GM12878 (cell line): ENCODE measurements at regions not wholly inside any gene's neighbourhood (a gene's known extent, or its start where the extent isn't known, plus 50 kb on each side); places are given as distances from the start of the nearest gene placed in this dataset.

Experiments
- ATAC-seq: fragments of 200-7000 bp; cut with Tn5 transposase; 3 replicates; pipeline ENCODE4 v1.9.1; 2020; ENCODE audit warnings: mild to moderate bottlenecking, moderate library complexity
- BruUV-seq: library from RNA; stranded (reverse); fragments of 400-500 nt; replicated peaks from 2 replicates; lab custom pipeline; 2021; lab: Mats Ljungman, UMichigan
- CTCF ChIA-PET: fragments of 300-600 bp; sonication (Branson Sonifier 250); formaldehyde crosslinking; extraction: SDS; loops from one replicate; lab custom pipeline; 2021; ENCODE audit warnings: inconsistent platforms; lab: Yijun Ruan, JAX
- POLR2A ChIA-PET: fragments of 350-600 bp; formaldehyde crosslinking; extraction: SDS; loops from one replicate; lab custom pipeline; 2021; ENCODE audit warnings: inconsistent platforms; lab: Charles Lee
- RAD21 ChIA-PET: fragments of 300-600 bp; sonication (Branson Sonifier 250); formaldehyde crosslinking; loops from one replicate; lab custom pipeline; 2023; ENCODE audit warnings: antibody characterized with exemption; ENCODE audit not compliant: unreplicated experiment; lab: Charles Lee
- SMC1A ChIA-PET: fragments of 300-600 bp; sonication (Branson Sonifier 250); formaldehyde crosslinking; loops from one replicate; lab custom pipeline; 2023; ENCODE audit not compliant: unreplicated experiment, uncharacterized antibody; lab: Charles Lee
- DNase-seq: peaks from one replicate; pipeline ENCODE4 v3.0.0-alpha.2; 2011; ENCODE audit warnings: low read depth, low spot score
- FAIRE-seq: peaks from 3 replicates; lab custom pipeline; 2011; peaks lifted over from hg19 to GRCh38; lab: Jason Lieb, UNC
- H2AFZ ChIP-seq: 2 replicates; pipeline ENCODE4 v1.6.0; 2011; ENCODE audit warnings: low read depth, low read length, control low read depth; ENCODE audit not compliant: control insufficient read depth
- H3K27ac ChIP-seq: 2 replicates; pipeline ENCODE4 v1.5.1; 2011; ENCODE audit warnings: control low read depth; ENCODE audit not compliant: control insufficient read depth, insufficient read depth
- H3K27me3 ChIP-seq, 2 experiments: replicated peaks in 1 of 2; 2 replicates each; pipeline versions ENCODE4 v1.6.0 to v1.6.1; 2011; ENCODE audit warnings: low read length in 1 of 2; ENCODE audit not compliant: control insufficient read depth in 2 of 2, insufficient read depth in 2 of 2
- H3K36me3 ChIP-seq, 2 experiments: 2 replicates each; pipeline ENCODE4 v1.5.1; 2011; ENCODE audit warnings: low read length in 1 of 2; ENCODE audit not compliant: control insufficient read depth in 2 of 2, insufficient read depth in 2 of 2
- H3K4me1 ChIP-seq: 2 replicates; pipeline ENCODE4 v1.6.1; 2011; ENCODE audit warnings: mild to moderate bottlenecking, low read length, moderate library complexity, mixed read lengths; ENCODE audit not compliant: control insufficient read depth, insufficient read depth
- H3K4me2 ChIP-seq: 2 replicates; pipeline ENCODE4 v1.6.0; 2011; ENCODE audit warnings: control low read depth; ENCODE audit not compliant: control insufficient read depth, insufficient read depth
- H3K4me3 ChIP-seq: fragments of 200-600 bp; sonication (generic); 2 replicates; pipeline ENCODE4 v1.5.1; 2016
- H3K79me2 ChIP-seq: 2 replicates; pipeline ENCODE4 v1.6.0; 2011; ENCODE audit warnings: low read length; ENCODE audit not compliant: control insufficient read depth, insufficient read depth
- H3K9ac ChIP-seq: 2 replicates; pipeline ENCODE4 v1.8.0; 2011; ENCODE audit warnings: low read length, control low read depth, mixed read lengths; ENCODE audit not compliant: control insufficient read depth, insufficient read depth
- H3K9me3 ChIP-seq: replicated peaks from 3 replicates; pipeline ENCODE4 v1.5.1; 2011; ENCODE audit warnings: mild to moderate bottlenecking, low read length; ENCODE audit not compliant: control insufficient read depth, insufficient read depth
- H4K20me1 ChIP-seq: 2 replicates; pipeline ENCODE4 v1.6.0; 2011; ENCODE audit not compliant: control insufficient read depth, insufficient read depth
- EED ChIP-seq: sonication (generic); IDR thresholded peaks from 2 replicates; pipeline ENCODE4 v1.6.1; 2016; ENCODE audit warnings: antibody characterized with exemption, low read depth
- FOXK2 ChIP-seq: fragments of 450-650 bp; IDR thresholded peaks from 2 replicates; pipeline ENCODE4 v1.6.1; 2017; ENCODE audit warnings: mild to moderate bottlenecking, moderate library complexity
- HDAC2 ChIP-seq: fragments of 200-600 bp; sonication (generic); IDR thresholded peaks from 2 replicates; pipeline ENCODE4 v1.6.1; 2017
- IKZF1 ChIP-seq: fragments of 450-650 bp; conservative IDR thresholded peaks from 2 replicates; pipeline ENCODE4 v1.6.1; 2017; ENCODE audit warnings: antibody characterized with exemption, mild to moderate bottlenecking
- LARP7 ChIP-seq: fragments of 450-650 bp; IDR thresholded peaks from 2 replicates; pipeline ENCODE4 v1.6.1; 2017; ENCODE audit warnings: mild to moderate bottlenecking
- MTA2 ChIP-seq: fragments of 450-650 bp; IDR thresholded peaks from 2 replicates; pipeline ENCODE4 v1.6.1; 2016; ENCODE audit warnings: low read depth, mild to moderate bottlenecking, moderate library complexity
- MXI1 ChIP-seq: fragments of 150-350 bp; IDR thresholded peaks from 2 replicates; pipeline ENCODE4 v1.6.1; 2011; ENCODE audit warnings: low read depth, mild to moderate bottlenecking, inconsistent platforms, low read length, improper control_type of control experiment
- NFIC ChIP-seq: IDR thresholded peaks from 2 replicates; pipeline ENCODE4 v1.6.1; 2012; ENCODE audit warnings: low read depth, mild to moderate bottlenecking, inconsistent platforms, low read length, moderate library complexity
- POLR2AphosphoS2 ChIP-seq: IDR thresholded peaks from 2 replicates; pipeline ENCODE4 v1.6.1; 2011; ENCODE audit warnings: low read depth, mild to moderate bottlenecking, low read length, improper control_type of control experiment, moderate library complexity
- RCOR1 ChIP-seq: conservative IDR thresholded peaks from 2 replicates; pipeline ENCODE4 v1.6.1; 2012; ENCODE audit warnings: low read depth, low read length, improper control_type of control experiment
- SMARCA5 ChIP-seq: fragments of 450-650 bp; IDR thresholded peaks from 2 replicates; pipeline ENCODE4 v1.6.1; 2017; ENCODE audit warnings: mild to moderate bottlenecking
- SP1 ChIP-seq: IDR thresholded peaks from one replicate; pipeline ENCODE4 v1.6.1; 2011; ENCODE audit warnings: low read depth, low read length
- SREBF2 ChIP-seq: IDR thresholded peaks from 2 replicates; pipeline ENCODE4 v1.6.1; 2012; ENCODE audit warnings: mild to moderate bottlenecking, low read length
- STAT1 ChIP-seq: fragments of 450-650 bp; conservative IDR thresholded peaks from 2 replicates; pipeline ENCODE4 v1.6.1; 2014; ENCODE audit warnings: antibody characterized with exemption, mild to moderate bottlenecking
- YY1 ChIP-seq: IDR thresholded peaks from 2 replicates; pipeline ENCODE4 v1.6.1; 2011; ENCODE audit warnings: low read depth, mild to moderate bottlenecking, low read length
- ZSCAN29 ChIP-seq: fragments of 450-650 bp; IDR thresholded peaks from 2 replicates; pipeline ENCODE4 v1.6.1; 2017; ENCODE audit warnings: mild to moderate bottlenecking, moderate library complexity
- WGBS: methylation state at CpG from one replicate; pipeline ENCODE4 v1.1.6; 2016; ENCODE audit warnings: low lambda C conversion rate; ENCODE audit not compliant: insufficient replicate concordance, insufficient coverage; ENCODE audit errors: missing lambda C conversion rate; 5-methylcytosine and 5-hydroxymethylcytosine counted together
- in situ Hi-C: fragments of 300-500 bp; cut with MboI; formaldehyde crosslinking; loops from 9 replicates; pipeline ENCODE4 v1.14.3; 2018; ENCODE audit warnings: mixed read lengths
- intact Hi-C: fragments of 100-400 bp; cut with micrococcal nuclease; formaldehyde crosslinking; loops from one replicate; pipeline ENCODE4 v1.14.2; 2022; ENCODE audit not compliant: unreplicated experiment
- TF ChIP-seq, protein P1 (sequence below): fragments of 450-650 bp; IDR thresholded peaks from 2 replicates; pipeline ENCODE4 v1.6.1; 2017; ENCODE audit warnings: antibody characterized with exemption, mild to moderate bottlenecking, moderate library complexity
- TF ChIP-seq, protein P2 (sequence below): IDR thresholded peaks from 2 replicates; pipeline ENCODE4 v1.6.1; 2012; ENCODE audit warnings: low read depth, low read length, improper control_type of control experiment
- TF ChIP-seq, protein P3 (sequence below): IDR thresholded peaks from 2 replicates; pipeline ENCODE4 v1.6.1; 2011; ENCODE audit warnings: borderline replicate concordance, low read depth, mild to moderate bottlenecking, moderate library complexity, low read length; ENCODE audit not compliant: insufficient read depth, poor library complexity, severe bottlenecking
- TF ChIP-seq, protein P4 (sequence below): fragments of 450-650 bp; IDR thresholded peaks from 2 replicates; pipeline ENCODE4 v1.6.1; 2016; ENCODE audit warnings: mild to moderate bottlenecking

DNA sequence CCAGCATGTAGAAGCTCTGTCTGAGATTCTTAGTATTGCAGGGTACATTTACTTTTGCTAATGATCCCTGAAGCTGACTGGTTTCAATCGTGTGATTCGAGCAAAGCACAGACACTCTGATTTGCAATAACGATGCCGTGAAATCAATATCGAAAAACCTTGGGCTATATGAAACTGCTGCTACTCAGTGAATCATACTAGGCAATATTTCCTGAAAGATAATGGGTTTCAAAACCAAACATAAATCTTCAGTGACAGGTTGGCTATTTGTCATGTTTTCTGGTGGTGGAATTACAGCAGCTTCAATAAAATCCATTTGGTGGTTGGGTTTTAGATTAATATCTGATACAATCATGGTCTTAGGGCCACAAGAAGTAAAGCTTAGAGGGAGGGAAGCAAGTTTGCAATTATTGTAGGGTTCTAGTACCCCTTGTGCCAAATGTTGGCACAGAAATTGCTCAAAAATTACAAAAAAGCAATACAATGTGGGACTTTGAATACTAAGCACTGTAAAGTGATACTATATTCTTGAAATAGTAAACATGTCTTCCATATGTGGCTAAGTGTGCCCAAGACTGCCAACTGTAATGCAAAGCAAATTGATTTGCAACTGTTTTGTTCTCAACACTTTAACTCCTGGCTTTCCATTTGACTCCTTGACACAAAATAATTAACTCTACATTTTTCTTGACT is 112.4 kb upstream of the JAZF1 start:
- Histone ChIP-seq H3K9ac (no peak overlapping the region), H3K9me3 (no peaks in the 10 kb centered on the region), H3K79me2 (no peaks in the 10 kb centered on the region), H3K4me2 (no peak overlapping the region), H4K20me1 (no peaks in the 10 kb centered on the region), H3K4me1 (no peaks in the 10 kb centered on the region), H3K4me3 (no peak overlapping the region), H3K27me3 (peaks cover 2 to 4% of the 10 kb centered on the region in 2 experiments; a peak in 2 of 4 replicates), H3K27ac (no peak overlapping the region), H2AFZ (no peak overlapping the region), H3K36me3 (no peaks in the 10 kb centered on the region)
- FAIRE-seq (peak; percentile 44), DNase-seq (peak; percentile 5), ATAC-seq (peak; percentile 84)
- ChIA-PET CTCF (no interaction called here), RAD21 (interaction anchor here (0.6 kb wide), 1 partner anchor 562 kb away, joined by 3 read pairs; no protein-coding TSS in a partner anchor), SMC1A (no interaction called here), POLR2A (interaction anchor here (1.5 kb wide), 1 partner anchor 27 kb away, joined by 4 read pairs; no protein-coding TSS in a partner anchor)
- intact Hi-C loops: no loop called here
- no TSS peak for BruUV-seq
- in situ Hi-C loops: no loop called here
- 0% methylated on average over 5 of the region's 5 CpGs for WGBS
- TF ChIP-seq, protein P1, sequence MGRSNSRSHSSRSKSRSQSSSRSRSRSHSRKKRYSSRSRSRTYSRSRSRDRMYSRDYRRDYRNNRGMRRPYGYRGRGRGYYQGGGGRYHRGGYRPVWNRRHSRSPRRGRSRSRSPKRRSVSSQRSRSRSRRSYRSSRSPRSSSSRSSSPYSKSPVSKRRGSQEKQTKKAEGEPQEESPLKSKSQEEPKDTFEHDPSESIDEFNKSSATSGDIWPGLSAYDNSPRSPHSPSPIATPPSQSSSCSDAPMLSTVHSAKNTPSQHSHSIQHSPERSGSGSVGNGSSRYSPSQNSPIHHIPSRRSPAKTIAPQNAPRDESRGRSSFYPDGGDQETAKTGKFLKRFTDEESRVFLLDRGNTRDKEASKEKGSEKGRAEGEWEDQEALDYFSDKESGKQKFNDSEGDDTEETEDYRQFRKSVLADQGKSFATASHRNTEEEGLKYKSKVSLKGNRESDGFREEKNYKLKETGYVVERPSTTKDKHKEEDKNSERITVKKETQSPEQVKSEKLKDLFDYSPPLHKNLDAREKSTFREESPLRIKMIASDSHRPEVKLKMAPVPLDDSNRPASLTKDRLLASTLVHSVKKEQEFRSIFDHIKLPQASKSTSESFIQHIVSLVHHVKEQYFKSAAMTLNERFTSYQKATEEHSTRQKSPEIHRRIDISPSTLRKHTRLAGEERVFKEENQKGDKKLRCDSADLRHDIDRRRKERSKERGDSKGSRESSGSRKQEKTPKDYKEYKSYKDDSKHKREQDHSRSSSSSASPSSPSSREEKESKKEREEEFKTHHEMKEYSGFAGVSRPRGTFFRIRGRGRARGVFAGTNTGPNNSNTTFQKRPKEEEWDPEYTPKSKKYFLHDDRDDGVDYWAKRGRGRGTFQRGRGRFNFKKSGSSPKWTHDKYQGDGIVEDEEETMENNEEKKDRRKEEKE: no peak
- TF ChIP-seq EED: 0 out of 2 replicates have a peak, but pooled peaks have one; percentile 18
- TF ChIP-seq STAT1: no peak
- no peak for TF ChIP-seq YY1
- no peak for TF ChIP-seq NFIC
- peak; percentile 38; the same call in 1 of the 2 replicates for TF ChIP-seq MTA2
- no peak for TF ChIP-seq HDAC2
- no peak for TF ChIP-seq POLR2AphosphoS2
- no peak for TF ChIP-seq FOXK2
- TF ChIP-seq ZSCAN29: no peak
- no peak for TF ChIP-seq LARP7
- no peak for TF ChIP-seq SMARCA5
- TF ChIP-seq, protein P2, sequence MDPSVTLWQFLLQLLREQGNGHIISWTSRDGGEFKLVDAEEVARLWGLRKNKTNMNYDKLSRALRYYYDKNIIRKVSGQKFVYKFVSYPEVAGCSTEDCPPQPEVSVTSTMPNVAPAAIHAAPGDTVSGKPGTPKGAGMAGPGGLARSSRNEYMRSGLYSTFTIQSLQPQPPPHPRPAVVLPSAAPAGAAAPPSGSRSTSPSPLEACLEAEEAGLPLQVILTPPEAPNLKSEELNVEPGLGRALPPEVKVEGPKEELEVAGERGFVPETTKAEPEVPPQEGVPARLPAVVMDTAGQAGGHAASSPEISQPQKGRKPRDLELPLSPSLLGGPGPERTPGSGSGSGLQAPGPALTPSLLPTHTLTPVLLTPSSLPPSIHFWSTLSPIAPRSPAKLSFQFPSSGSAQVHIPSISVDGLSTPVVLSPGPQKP: no peak
- no peak for TF ChIP-seq RCOR1
- no peak for TF ChIP-seq SP1
- TF ChIP-seq MXI1: no peak
- TF ChIP-seq, protein P3, sequence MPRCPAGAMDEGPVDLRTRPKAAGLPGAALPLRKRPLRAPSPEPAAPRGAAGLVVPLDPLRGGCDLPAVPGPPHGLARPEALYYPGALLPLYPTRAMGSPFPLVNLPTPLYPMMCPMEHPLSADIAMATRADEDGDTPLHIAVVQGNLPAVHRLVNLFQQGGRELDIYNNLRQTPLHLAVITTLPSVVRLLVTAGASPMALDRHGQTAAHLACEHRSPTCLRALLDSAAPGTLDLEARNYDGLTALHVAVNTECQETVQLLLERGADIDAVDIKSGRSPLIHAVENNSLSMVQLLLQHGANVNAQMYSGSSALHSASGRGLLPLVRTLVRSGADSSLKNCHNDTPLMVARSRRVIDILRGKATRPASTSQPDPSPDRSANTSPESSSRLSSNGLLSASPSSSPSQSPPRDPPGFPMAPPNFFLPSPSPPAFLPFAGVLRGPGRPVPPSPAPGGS: no peak
- TF ChIP-seq SREBF2: no peak
- TF ChIP-seq, protein P4, sequence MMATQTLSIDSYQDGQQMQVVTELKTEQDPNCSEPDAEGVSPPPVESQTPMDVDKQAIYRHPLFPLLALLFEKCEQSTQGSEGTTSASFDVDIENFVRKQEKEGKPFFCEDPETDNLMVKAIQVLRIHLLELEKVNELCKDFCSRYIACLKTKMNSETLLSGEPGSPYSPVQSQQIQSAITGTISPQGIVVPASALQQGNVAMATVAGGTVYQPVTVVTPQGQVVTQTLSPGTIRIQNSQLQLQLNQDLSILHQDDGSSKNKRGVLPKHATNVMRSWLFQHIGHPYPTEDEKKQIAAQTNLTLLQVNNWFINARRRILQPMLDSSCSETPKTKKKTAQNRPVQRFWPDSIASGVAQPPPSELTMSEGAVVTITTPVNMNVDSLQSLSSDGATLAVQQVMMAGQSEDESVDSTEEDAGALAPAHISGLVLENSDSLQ: peak; percentile 76
- TF ChIP-seq IKZF1: no peak
